AG09319 (cell line): ENCODE measurements at regions not wholly inside any gene's neighbourhood (a gene's known extent, or its start where the extent isn't known, plus 50 kb on each side); places are given as distances from the start of the nearest gene placed in this dataset.

Source experiments
- DNase-seq: peaks from one replicate; pipeline ENCODE4 v3.0.0-alpha.2; 2010; ENCODE audit warnings: low read depth; ENCODE audit errors: extremely low read depth
- CTCF ChIP-seq: IDR thresholded peaks from 2 replicates; pipeline ENCODE4 v1.5.1; 2011; ENCODE audit warnings: low read depth, mild to moderate bottlenecking, inconsistent platforms, low read length, moderate library complexity

- no peak for TF ChIP-seq CTCF
- no peak for DNase-seq
Observed at GRCh38 chr4:83979773-83980172, 443.9 kb downstream of the GPAT3 start.

DNA sequence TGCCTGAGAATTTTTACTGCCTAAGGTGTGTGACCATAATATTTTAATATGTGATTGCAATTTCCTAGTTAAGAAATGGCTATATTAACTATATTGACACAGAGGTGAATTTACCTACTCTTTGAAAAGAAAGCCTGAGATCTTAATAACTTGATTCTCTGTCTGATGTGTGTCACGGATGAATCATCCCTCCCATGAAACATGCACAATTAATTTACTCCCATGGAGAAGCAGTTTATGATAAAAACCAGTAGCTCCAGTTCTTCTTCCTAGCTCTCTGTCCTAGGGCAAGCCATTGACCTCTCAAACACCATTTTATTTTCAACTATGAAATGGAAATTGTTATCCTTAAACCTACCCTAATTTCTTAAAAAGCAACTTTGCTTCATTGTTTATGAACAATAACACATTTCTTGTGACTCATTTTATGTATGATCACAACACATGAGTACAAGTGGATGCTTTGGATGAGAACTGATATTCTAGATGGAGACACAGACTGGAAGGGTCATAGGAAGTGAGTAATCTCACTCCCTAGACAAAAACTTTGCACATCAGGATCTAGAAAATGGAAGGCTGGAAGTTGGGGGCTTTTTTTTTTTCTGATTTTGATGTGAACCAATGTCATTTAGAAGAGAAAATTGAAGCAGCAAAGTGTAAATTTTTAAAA, 438.3 kb downstream of the GPAT3 start:
- TF ChIP-seq CTCF, result no peak
- no peak for DNase-seq

- no peak for TF ChIP-seq CTCF
- DNase-seq, result no peak
Observed at GRCh38 chr4:83964996-83965541, 429.2 kb downstream of the GPAT3 start.

- no peak for DNase-seq
- TF ChIP-seq CTCF, result no peak
Observed at GRCh38 chr4:83962492-83962891, 426.6 kb downstream of the GPAT3 start.

GRCh38 chr4:83961575-83961974, 425.7 kb downstream of the GPAT3 start:
- DNase-seq, result no peak
- peak; percentile 32 for TF ChIP-seq CTCF

- TF ChIP-seq CTCF, result no peak
- DNase-seq, result no peak
Observed at GRCh38 chr4:83959160-83959559, 423.3 kb downstream of the GPAT3 start.

DNA sequence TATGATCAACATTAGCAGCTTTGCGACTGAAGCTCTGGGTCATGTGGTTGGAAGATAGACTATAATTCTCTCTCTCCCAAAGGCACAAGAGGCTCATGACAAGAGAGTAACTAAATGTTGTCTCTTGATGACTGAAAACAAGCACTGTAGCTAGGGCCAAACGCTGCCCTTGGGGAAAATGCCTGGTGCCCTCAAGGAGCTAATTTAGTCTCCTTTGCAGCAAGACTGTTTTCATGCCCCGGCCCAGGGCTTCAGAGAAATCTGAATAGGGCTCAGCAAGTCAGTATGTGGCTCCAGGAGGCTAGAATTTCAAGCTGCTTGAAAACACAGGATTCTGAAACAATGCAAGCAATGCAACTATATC, 411.9 kb downstream of the GPAT3 start:
- DNase-seq, result no peak
- TF ChIP-seq CTCF, result no peak
